Chondrocyte (in vitro differentiated cells): ENCODE measurements at regions not wholly inside any gene's neighbourhood (a gene's known extent, or its start where the extent isn't known, plus 50 kb on each side); places are given as distances from the start of the nearest gene placed in this dataset.

Experiments used
- DNase-seq: peaks from one replicate; pipeline ENCODE4 v3.0.0; 2021; ENCODE audit warnings: mixed read lengths, low spot score
- H3K27ac Mint-ChIP-seq: one replicate; pipeline ENCODE4 v1.8.0; 2021; ENCODE audit warnings: mild to moderate bottlenecking, moderate library complexity, mixed read lengths; ENCODE audit not compliant: unreplicated experiment
- H3K27me3 Mint-ChIP-seq: 2 replicates; pipeline ENCODE4 v1.8.0; 2021; ENCODE audit warnings: low read depth, mixed read lengths
- H3K36me3 Mint-ChIP-seq: 2 replicates; pipeline ENCODE4 v1.8.0; 2021; ENCODE audit warnings: low read depth, mixed read lengths
- H3K4me1 Mint-ChIP-seq: 2 replicates; pipeline ENCODE4 v1.8.0; 2021; ENCODE audit warnings: low read depth, mild to moderate bottlenecking, mixed read lengths
- H3K4me3 Mint-ChIP-seq: one replicate; pipeline ENCODE4 v1.8.0; 2021; ENCODE audit warnings: mild to moderate bottlenecking, moderate library complexity, mixed read lengths; ENCODE audit not compliant: unreplicated experiment
- H3K9me3 Mint-ChIP-seq: 2 replicates; pipeline ENCODE4 v1.8.0; 2021; ENCODE audit warnings: low read depth, mixed read lengths
- TF ChIP-seq, protein P1 (sequence below): fragments of 200-600 bp; sonication (generic); IDR thresholded peaks from 2 replicates; pipeline ENCODE4 v1.5.0; 2021; ENCODE audit warnings: antibody characterized with exemption, mild to moderate bottlenecking, moderate library complexity

DNA sequence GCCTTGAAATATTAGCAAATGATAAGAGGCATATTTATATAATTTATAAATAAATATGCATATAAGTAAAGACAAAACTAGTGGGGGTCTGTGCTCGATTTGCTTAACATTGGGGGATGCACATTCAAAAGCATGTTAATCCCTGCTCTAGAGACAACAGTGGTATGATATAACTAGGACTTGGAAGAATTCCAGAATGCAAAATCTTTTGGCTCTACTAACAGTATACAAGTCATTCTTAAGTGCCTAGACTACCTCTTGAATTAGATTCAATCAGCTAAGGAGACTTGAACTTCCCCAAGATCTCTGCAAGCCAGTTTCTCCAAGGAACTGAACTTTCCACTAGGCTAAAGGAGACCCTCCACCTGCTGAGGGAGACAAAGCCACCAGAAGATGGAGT is 282.7 kb upstream of the RORA start:
- Mint-ChIP-seq H3K36me3 (no peaks in the 10 kb centered on the region), H3K27ac (no peak overlapping the region), H3K4me1 (no peaks in the 10 kb centered on the region)

DNA sequence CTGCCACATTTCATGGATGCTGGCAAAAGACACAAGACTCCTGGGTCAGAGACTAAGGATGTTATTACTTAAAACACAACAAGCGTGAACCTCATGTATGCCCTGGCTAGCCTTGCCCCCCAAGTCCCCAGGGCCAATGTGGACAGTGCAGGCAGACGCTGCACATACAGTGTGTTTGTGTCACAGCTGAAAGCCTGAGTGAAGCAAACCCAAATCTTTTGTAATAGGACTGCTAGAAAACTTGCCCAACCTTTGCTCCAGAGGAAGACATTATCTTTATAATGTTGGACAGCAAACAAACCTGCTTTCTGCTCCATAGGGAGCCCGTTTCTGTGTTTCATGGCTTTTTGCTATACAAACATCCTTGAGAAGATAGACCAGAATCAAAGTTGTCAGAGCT is 282.0 kb upstream of the RORA start:
- no peaks in the 10 kb centered on the region for H3K4me1 Mint-ChIP-seq
- DNase-seq = no peak
- no peaks in the 10 kb centered on the region for H3K9me3 Mint-ChIP-seq
- TF ChIP-seq, protein P1, sequence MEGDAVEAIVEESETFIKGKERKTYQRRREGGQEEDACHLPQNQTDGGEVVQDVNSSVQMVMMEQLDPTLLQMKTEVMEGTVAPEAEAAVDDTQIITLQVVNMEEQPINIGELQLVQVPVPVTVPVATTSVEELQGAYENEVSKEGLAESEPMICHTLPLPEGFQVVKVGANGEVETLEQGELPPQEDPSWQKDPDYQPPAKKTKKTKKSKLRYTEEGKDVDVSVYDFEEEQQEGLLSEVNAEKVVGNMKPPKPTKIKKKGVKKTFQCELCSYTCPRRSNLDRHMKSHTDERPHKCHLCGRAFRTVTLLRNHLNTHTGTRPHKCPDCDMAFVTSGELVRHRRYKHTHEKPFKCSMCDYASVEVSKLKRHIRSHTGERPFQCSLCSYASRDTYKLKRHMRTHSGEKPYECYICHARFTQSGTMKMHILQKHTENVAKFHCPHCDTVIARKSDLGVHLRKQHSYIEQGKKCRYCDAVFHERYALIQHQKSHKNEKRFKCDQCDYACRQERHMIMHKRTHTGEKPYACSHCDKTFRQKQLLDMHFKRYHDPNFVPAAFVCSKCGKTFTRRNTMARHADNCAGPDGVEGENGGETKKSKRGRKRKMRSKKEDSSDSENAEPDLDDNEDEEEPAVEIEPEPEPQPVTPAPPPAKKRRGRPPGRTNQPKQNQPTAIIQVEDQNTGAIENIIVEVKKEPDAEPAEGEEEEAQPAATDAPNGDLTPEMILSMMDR = no peak
- no peak overlapping the region for H3K27ac Mint-ChIP-seq
- H3K27me3 Mint-ChIP-seq = peaks cover 2% of the 10 kb centered on the region
- no peaks in the 10 kb centered on the region for H3K36me3 Mint-ChIP-seq
- H3K4me3 Mint-ChIP-seq = no peak overlapping the region

More for the DNA sequence above, 282.7 kb upstream of the RORA start:
- H3K9me3 Mint-ChIP-seq = no peaks in the 10 kb centered on the region
- TF ChIP-seq, protein P1 = no peak
- no peak for DNase-seq
- H3K4me3 Mint-ChIP-seq = no peak overlapping the region
- H3K27me3 Mint-ChIP-seq = peaks cover 2% of the 10 kb centered on the region

DNA sequence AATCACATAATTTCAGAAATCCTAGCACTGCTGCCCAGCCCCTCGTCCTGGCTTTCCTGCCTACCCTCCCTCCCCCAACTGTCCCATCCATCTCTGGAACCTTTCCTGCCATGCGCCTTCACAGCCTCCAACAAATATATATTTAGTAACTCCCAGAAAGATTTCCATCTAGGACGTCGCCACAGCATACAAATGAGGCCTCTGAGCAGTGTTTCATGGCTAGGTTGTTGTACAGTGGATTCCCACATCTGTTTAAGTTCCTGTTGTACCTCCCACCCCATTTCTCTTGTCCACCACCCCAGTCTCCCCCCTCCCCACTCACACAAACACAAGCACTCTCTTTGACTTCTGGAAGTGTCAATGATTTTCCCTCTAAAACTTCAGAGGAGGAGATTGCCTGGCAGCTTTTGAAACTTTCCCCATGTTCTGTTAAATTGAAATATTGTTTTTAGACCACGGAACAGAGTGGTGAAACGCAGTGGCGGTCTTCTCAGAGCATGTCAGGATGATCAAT is 280.3 kb upstream of the RORA start:
- Mint-ChIP-seq H3K4me3 (no peak overlapping the region), H3K4me1 (no peaks in the 10 kb centered on the region), H3K36me3 (no peaks in the 10 kb centered on the region), H3K9me3 (no peaks in the 10 kb centered on the region), H3K27ac (no peak overlapping the region), H3K27me3 (peaks cover 4% of the 10 kb centered on the region)
- TF ChIP-seq, protein P1 = no peak
- no peak for DNase-seq

DNA sequence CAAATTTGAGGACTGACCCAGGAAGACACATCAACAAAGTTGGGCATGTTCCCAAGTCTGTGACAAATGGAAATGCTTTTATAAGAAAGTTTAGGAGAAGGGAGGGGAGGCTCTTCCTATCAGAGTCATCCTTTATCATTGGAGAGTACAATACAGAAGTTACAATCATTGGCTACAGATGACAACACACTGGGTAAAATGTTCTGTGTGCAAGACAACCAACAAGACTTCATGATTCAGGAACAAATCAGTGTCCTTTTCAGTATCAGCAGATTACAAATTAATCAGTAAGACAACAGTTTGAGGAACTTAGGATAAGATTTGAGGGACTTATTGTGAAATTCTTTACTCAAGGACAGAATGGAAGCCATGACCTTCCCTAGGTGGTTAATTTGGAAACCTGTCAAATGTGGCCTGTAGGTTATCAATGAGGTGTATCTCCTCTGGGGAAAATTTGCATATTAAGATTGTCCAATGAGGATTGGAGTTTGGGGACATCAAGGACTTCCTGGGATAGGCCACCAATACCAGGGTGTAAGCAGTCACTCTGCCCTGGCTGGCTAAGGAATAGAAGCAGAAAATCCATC is 274.4 kb upstream of the RORA start:
- Mint-ChIP-seq H3K4me1 (no peaks in the 10 kb centered on the region), H3K27me3 (peaks cover 23% of the 10 kb centered on the region), H3K9me3 (no peaks in the 10 kb centered on the region), H3K4me3 (no peak overlapping the region), H3K27ac (no peak overlapping the region), H3K36me3 (no peaks in the 10 kb centered on the region)
- DNase-seq = no peak
- TF ChIP-seq, protein P1 = no peak

DNA sequence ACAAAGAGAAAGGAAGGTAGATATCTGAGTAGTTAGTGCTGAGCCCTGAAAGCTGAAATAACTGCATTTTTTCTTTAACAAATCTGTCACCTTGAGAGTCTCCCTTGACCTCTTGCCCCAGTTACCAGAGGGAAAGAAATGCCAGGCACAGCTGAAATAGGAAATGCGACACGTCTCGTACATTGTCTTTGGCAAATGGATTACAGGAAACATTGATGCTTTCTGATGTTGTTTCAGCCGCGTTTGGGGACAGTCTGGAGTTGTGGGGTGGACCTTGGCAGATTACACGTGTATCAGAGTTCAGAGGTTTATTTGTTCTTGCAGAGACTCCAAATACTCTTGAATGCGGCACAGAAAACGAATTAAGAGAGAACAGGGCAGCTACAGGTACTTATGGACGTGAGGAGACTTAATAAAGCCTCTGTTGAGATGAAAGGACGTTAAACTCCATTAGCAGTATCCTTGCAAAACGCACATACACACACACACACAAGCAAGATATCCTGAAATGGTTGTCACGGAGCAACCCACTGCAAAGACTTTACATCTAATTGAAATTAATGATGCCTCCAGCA is 272.8 kb upstream of the RORA start:
- DNase-seq = no peak
- H3K4me1 Mint-ChIP-seq = no peaks in the 10 kb centered on the region
- H3K27me3 Mint-ChIP-seq = peaks cover 27% of the 10 kb centered on the region
- TF ChIP-seq, protein P1 = no peak
- no peaks in the 10 kb centered on the region for H3K36me3 Mint-ChIP-seq
- H3K4me3 Mint-ChIP-seq = no peak overlapping the region
- no peak overlapping the region for H3K27ac Mint-ChIP-seq
- no peaks in the 10 kb centered on the region for H3K9me3 Mint-ChIP-seq
